ENCODE measurements at regions not wholly inside any gene's neighbourhood (a gene's known extent, or its start where the extent isn't known, plus 50 kb on each side); places are given as distances from the start of the nearest gene placed in this dataset.

DNA sequence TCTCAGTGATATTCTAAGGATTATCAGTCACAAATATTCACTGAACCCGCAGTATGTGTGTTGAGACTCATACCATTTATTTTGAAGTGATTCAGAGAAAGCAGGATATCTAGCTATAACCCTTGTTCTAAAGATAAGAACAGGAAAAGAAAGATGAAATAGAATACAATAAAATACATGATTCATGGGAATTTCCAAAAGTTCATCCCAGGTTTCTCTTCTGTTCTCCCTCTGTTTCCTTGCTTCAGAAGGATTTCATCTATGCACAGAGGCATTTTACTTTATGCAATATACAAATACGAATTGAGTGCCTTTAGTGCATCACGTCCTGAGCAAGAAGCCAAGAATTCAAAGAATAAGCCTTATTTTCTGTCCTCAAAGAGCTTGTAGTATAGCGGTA, 274.4 kb upstream of the GPC6 start:
- TF ChIP-seq, protein P1, sequence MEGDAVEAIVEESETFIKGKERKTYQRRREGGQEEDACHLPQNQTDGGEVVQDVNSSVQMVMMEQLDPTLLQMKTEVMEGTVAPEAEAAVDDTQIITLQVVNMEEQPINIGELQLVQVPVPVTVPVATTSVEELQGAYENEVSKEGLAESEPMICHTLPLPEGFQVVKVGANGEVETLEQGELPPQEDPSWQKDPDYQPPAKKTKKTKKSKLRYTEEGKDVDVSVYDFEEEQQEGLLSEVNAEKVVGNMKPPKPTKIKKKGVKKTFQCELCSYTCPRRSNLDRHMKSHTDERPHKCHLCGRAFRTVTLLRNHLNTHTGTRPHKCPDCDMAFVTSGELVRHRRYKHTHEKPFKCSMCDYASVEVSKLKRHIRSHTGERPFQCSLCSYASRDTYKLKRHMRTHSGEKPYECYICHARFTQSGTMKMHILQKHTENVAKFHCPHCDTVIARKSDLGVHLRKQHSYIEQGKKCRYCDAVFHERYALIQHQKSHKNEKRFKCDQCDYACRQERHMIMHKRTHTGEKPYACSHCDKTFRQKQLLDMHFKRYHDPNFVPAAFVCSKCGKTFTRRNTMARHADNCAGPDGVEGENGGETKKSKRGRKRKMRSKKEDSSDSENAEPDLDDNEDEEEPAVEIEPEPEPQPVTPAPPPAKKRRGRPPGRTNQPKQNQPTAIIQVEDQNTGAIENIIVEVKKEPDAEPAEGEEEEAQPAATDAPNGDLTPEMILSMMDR (IDR thresholded peaks at IDR 0.05; ENCODE audit: extremely low read depth in 1 of 2, insufficient read depth in 1 of 2, low read depth in 1 of 2, low read length in 2 of 2), result no peak
- no peak for TF ChIP-seq POLR2AphosphoS5 (IDR thresholded peaks at IDR 0.05; ENCODE audit: insufficient read depth, low read depth, low read length)
- TF ChIP-seq JUN (IDR thresholded peaks at IDR 0.05; ENCODE audit: borderline replicate concordance, insufficient read depth, insufficient read length, low read depth), result no peak
- TF ChIP-seq POLR2A (IDR thresholded peaks at IDR 0.05; ENCODE audit: low read depth, low read length), result no peak
- TF ChIP-seq MYC (IDR thresholded peaks at IDR 0.05; ENCODE audit: low read depth, low read length), result no peak
- no peak for TF ChIP-seq EZH2 (IDR thresholded peaks at IDR 0.05; ENCODE audit: borderline replicate concordance, low read depth, low read length, severe bottlenecking)
- TF ChIP-seq, protein P2, sequence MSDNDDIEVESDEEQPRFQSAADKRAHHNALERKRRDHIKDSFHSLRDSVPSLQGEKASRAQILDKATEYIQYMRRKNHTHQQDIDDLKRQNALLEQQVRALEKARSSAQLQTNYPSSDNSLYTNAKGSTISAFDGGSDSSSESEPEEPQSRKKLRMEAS (IDR thresholded peaks at IDR 0.05; ENCODE audit: insufficient read depth, insufficient read length), result no peak

Measured in endothelial cell of umbilical vein (primary cell).